C4-2B (cell line): ENCODE measurements at regions not wholly inside any gene's neighbourhood (a gene's known extent, or its start where the extent isn't known, plus 50 kb on each side); places are given as distances from the start of the nearest gene placed in this dataset.

ENCODE experiments used
- ZFX ChIP-seq: fragments of 450-650 bp; IDR thresholded peaks from 2 replicates; pipeline ENCODE4 v1.6.1; 2017
- TF ChIP-seq, protein P1 (sequence below): fragments of 450-650 bp; conservative IDR thresholded peaks from 2 replicates; pipeline ENCODE4 v1.5.1; 2017; ENCODE audit warnings: mild to moderate bottlenecking

DNA sequence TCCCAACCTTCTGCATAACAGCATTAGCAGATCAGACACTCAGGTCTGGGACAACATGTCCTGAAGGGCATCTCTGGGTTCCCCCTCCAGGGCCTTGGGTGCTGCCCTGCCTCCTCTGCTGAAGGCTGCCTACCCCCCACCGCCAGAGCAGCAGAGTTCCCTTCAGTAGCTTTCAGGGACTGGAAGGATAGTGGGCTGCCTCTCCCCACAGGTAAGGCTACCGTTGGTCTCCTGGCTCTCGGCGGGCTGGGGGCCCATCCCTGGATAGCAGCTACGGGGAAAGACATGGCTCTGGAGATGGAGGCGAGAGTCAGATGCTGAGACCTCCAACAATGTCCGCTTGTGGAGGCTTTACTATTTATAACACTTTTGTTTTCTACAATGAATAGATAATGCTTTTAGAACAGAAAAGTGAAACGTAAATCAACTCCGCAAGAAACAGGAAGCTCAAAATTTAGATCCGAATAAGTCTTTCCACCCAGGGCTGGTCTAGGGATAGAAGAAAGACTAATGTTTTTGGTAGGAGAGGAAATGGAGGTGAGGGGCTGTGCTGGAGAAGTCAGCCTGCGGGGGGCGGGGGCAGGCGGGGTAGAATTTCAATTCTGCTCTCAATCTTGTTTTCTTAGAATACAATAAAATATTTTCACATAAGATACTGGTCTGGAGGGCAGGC lies 58.4 kb downstream of the ARL4C start:
- TF ChIP-seq, protein P1, sequence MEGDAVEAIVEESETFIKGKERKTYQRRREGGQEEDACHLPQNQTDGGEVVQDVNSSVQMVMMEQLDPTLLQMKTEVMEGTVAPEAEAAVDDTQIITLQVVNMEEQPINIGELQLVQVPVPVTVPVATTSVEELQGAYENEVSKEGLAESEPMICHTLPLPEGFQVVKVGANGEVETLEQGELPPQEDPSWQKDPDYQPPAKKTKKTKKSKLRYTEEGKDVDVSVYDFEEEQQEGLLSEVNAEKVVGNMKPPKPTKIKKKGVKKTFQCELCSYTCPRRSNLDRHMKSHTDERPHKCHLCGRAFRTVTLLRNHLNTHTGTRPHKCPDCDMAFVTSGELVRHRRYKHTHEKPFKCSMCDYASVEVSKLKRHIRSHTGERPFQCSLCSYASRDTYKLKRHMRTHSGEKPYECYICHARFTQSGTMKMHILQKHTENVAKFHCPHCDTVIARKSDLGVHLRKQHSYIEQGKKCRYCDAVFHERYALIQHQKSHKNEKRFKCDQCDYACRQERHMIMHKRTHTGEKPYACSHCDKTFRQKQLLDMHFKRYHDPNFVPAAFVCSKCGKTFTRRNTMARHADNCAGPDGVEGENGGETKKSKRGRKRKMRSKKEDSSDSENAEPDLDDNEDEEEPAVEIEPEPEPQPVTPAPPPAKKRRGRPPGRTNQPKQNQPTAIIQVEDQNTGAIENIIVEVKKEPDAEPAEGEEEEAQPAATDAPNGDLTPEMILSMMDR, result no peak
- no peak for TF ChIP-seq ZFX
